ENCODE measurements at regions not wholly inside any gene's neighbourhood (a gene's known extent, or its start where the extent isn't known, plus 50 kb on each side); places are given as distances from the start of the nearest gene placed in this dataset.

GRCh38 chr5:164090358-164090757 is 584.9 kb downstream of the MAT2B start:
- H3K27ac Mint-ChIP-seq, result no peak overlapping the region
- WGBS (ENCODE audit: insufficient coverage), result no CpG with 5 or more reads among the region's 2 CpGs

GRCh38 chr5:164091836-164092235 is 586.4 kb downstream of the MAT2B start:
- Histone ChIP-seq H2AFZ (ENCODE audit: insufficient read depth, low read depth, low read length, poor library complexity, severe bottlenecking) (no peak overlapping the region), H3K9ac (ENCODE audit: insufficient read depth, low read length, poor library complexity, severe bottlenecking) (no peak overlapping the region), H3K79me2 (ENCODE audit: insufficient read depth, low read length) (no peaks in the 10 kb centered on the region), H3K9me3 (replicated peaks in 1 of 2; ENCODE audit: control insufficient read depth in 1 of 2, insufficient read depth in 1 of 2, low read length in 2 of 2) (no peaks in the 10 kb centered on the region), H3K4me3 (replicated peaks in 1 of 3; ENCODE audit: low read depth in 2 of 3, low read length in 3 of 3) (no peak overlapping the region), H3K36me3 (replicated peaks in 1 of 2; ENCODE audit: control insufficient read depth in 1 of 2, insufficient read depth in 2 of 2, low read length in 2 of 2) (no peaks in the 10 kb centered on the region), H4K20me1 (ENCODE audit: insufficient read depth, low read length) (no peaks in the 10 kb centered on the region), H3K4me1 (ENCODE audit: control insufficient read depth in 1 of 2, insufficient read depth in 2 of 2, low read length in 2 of 2) (no peaks in the 10 kb centered on the region), H3K27ac (ENCODE audit: low read depth in 1 of 2, low read length in 2 of 2) (no peak overlapping the region), H3K27me3 (ENCODE audit: control insufficient read depth in 2 of 2, insufficient read depth in 2 of 2, low read length in 2 of 2) (no peaks in the 10 kb centered on the region), H3K4me2 (replicated peaks; ENCODE audit: extremely low read depth, low read length, poor library complexity, severe bottlenecking) (no peak overlapping the region)
- Mint-ChIP-seq H3K36me3 (no peaks in the 10 kb centered on the region), H3K27ac (no peak overlapping the region), H3K4me3 (no peak overlapping the region), H3K27me3 (ENCODE audit: low read depth in 3 of 3) (peaks cover 0 to 2% (median 0%) of the 10 kb centered on the region in 3 donors), H3K4me1 (no peaks in the 10 kb centered on the region), H3K9me3 (peaks cover 0 to 4% (median 2%) of the 10 kb centered on the region in 7 donors)
- TF ChIP-seq CTCF (IDR thresholded peaks at IDR 0.05), result no peak
- DNase-seq, result no peak
- 92% methylated on average over 2 of the region's 2 CpGs for WGBS (ENCODE audit: insufficient coverage)
- intact Hi-C loops (cut with micrococcal nuclease), result no loop called here

More at GRCh38 chr5:164090358-164090757, 584.9 kb downstream of the MAT2B start:
- no peaks in the 10 kb centered on the region for H3K4me1 Mint-ChIP-seq
- no peak for TF ChIP-seq CTCF (IDR thresholded peaks at IDR 0.05)
- Histone ChIP-seq H3K4me2 (replicated peaks; ENCODE audit: extremely low read depth, low read length, poor library complexity, severe bottlenecking) (no peak overlapping the region), H3K9ac (ENCODE audit: insufficient read depth, low read length, poor library complexity, severe bottlenecking) (no peak overlapping the region), H3K27ac (ENCODE audit: low read depth in 1 of 2, low read length in 2 of 2) (no peak overlapping the region), H3K27me3 (ENCODE audit: control insufficient read depth in 2 of 2, insufficient read depth in 2 of 2, low read length in 2 of 2) (no peaks in the 10 kb centered on the region), H3K4me3 (replicated peaks in 1 of 3; ENCODE audit: low read depth in 2 of 3, low read length in 3 of 3) (no peak overlapping the region), H3K4me1 (ENCODE audit: control insufficient read depth in 1 of 2, insufficient read depth in 2 of 2, low read length in 2 of 2) (no peaks in the 10 kb centered on the region), H4K20me1 (ENCODE audit: insufficient read depth, low read length) (no peaks in the 10 kb centered on the region), H3K79me2 (ENCODE audit: insufficient read depth, low read length) (no peaks in the 10 kb centered on the region), H3K36me3 (replicated peaks in 1 of 2; ENCODE audit: control insufficient read depth in 1 of 2, insufficient read depth in 2 of 2, low read length in 2 of 2) (no peaks in the 10 kb centered on the region), H3K9me3 (replicated peaks in 1 of 2; ENCODE audit: control insufficient read depth in 1 of 2, insufficient read depth in 1 of 2, low read length in 2 of 2) (no peaks in the 10 kb centered on the region), H2AFZ (ENCODE audit: insufficient read depth, low read depth, low read length, poor library complexity, severe bottlenecking) (no peak overlapping the region)
- intact Hi-C loops (cut with micrococcal nuclease), result no loop called here
- H3K27me3 Mint-ChIP-seq (ENCODE audit: low read depth in 3 of 3), result no peaks in the 10 kb centered on the region
- H3K9me3 Mint-ChIP-seq, result peaks cover 0 to 4% (median 2%) of the 10 kb centered on the region in 7 donors
- H3K36me3 Mint-ChIP-seq, result no peaks in the 10 kb centered on the region
- no peak overlapping the region for H3K4me3 Mint-ChIP-seq
- no peak for DNase-seq

Data from CD14-positive monocyte (primary cell).